Immature natural killer cell (primary cell): ENCODE measurements at regions not wholly inside any gene's neighbourhood (a gene's known extent, or its start where the extent isn't known, plus 50 kb on each side); places are given as distances from the start of the nearest gene placed in this dataset.

Source experiments
- DNase-seq, 3 donors: peaks; one replicate each; pipeline ENCODE4 v3.0.0; 2022; ENCODE audit warnings: mixed read lengths in 1 of 3
- H3K27ac Mint-ChIP-seq, 6 donors: one replicate each; pipeline ENCODE4 v1.8.0; 2020; ENCODE audit warnings: mixed read lengths in 6 of 6, mild to moderate bottlenecking in 5 of 6, inconsistent platforms in 4 of 6, moderate library complexity in 3 of 6
- H3K27me3 Mint-ChIP-seq, 3 donors: one replicate each; pipeline ENCODE4 v1.8.0; 2020 to 2021; ENCODE audit warnings: low read depth in 3 of 3, mild to moderate bottlenecking in 3 of 3, mixed read lengths in 3 of 3, moderate library complexity in 3 of 3, inconsistent platforms in 1 of 3
- H3K36me3 Mint-ChIP-seq, 3 donors: one replicate each; pipeline ENCODE4 v1.8.0; 2020; ENCODE audit warnings: mixed read lengths in 3 of 3, inconsistent platforms in 2 of 3, mild to moderate bottlenecking in 2 of 3
- H3K4me1 Mint-ChIP-seq, 2 donors: one replicate each; pipeline ENCODE4 v1.8.0; 2020; ENCODE audit warnings: inconsistent platforms in 2 of 2, mild to moderate bottlenecking in 2 of 2, mixed read lengths in 2 of 2, moderate library complexity in 1 of 2
- H3K4me3 Mint-ChIP-seq, 5 donors: one replicate each; pipeline ENCODE4 v1.8.0; 2020; ENCODE audit warnings: mild to moderate bottlenecking in 5 of 5, mixed read lengths in 5 of 5, inconsistent platforms in 3 of 5, moderate library complexity in 3 of 5
- H3K9me3 Mint-ChIP-seq, 6 donors: one replicate each; pipeline ENCODE4 v1.8.0; 2020; ENCODE audit warnings: mild to moderate bottlenecking in 6 of 6, mixed read lengths in 6 of 6, inconsistent platforms in 4 of 6, moderate library complexity in 3 of 6

DNA sequence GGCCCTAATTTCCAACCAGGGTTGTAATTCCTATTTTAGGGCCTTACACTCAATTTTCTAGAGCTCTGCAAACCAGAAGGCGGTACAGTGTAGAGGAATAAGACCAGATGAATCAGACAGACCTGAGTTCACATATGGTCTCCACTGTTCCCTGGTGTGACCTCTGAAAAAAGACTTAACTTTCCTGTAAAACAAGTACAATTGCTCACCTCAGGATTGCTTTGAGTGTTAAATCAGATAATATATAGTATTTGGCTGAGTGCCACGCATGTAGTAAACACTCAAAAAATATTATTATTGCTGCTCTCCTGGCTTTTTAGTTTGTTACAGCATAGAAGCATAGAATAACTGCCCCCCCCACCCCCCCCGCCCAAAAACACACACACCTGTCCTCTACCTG lies 51.0 kb upstream of the STT3B start:
- Mint-ChIP-seq H3K4me3 (no peak overlapping the region), H3K27ac (no peak overlapping the region), H3K36me3 (peaks cover 0 to 4% (median 0%) of the 10 kb centered on the region in 3 donors), H3K27me3 (peaks cover 0 to 4% (median 1%) of the 10 kb centered on the region in 3 donors), H3K9me3 (peaks cover 0 to 1% (median 0%) of the 10 kb centered on the region in 6 donors), H3K4me1 (no peaks in the 10 kb centered on the region)
- no peak for DNase-seq

- no peak for DNase-seq
- peaks cover 0 to 4% (median 0%) of the 10 kb centered on the region in 3 donors for H3K36me3 Mint-ChIP-seq
- H3K27ac Mint-ChIP-seq, result no peak overlapping the region
- H3K9me3 Mint-ChIP-seq, result peaks cover 0 to 1% (median 0%) of the 10 kb centered on the region in 6 donors
- H3K4me1 Mint-ChIP-seq, result no peaks in the 10 kb centered on the region
- no peak overlapping the region for H3K4me3 Mint-ChIP-seq
- H3K27me3 Mint-ChIP-seq, result peaks cover 0 to 4% (median 1%) of the 10 kb centered on the region in 3 donors
These were observed 50.1 kb upstream of the STT3B start for GRCh38 chr3:31482493-31483200.
